ENCODE measurements at regions not wholly inside any gene's neighbourhood (a gene's known extent, or its start where the extent isn't known, plus 50 kb on each side); places are given as distances from the start of the nearest gene placed in this dataset.

DNA sequence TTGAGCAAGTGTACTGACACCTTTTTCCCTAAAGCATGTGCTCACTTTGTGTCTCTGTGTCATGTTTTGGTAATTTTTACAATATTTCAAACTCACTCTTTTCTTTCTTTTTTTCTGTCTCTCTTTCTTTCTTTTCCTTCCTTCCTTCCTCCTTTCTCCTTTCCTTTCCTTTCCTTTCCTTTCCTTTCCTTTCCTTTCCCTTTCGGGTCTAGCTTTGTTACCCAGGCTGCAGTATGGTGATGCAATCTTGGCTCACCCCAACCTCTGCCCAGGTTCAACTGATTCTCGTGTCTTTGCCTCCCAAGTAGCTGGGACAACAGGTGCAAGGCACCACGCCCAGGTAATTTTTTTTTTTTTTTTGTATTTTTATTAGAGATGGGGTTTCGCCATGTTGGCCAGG, 60.4 kb upstream of the TINAGL1 start:
- FAIRE-seq (no peak), DNase-seq (ENCODE audit: low read depth, low spot score) (no peak)
- Histone ChIP-seq H3K4me3 (replicated peaks in 1 of 3; ENCODE audit: insufficient read depth in 1 of 3, low read depth in 1 of 3, low read length in 3 of 3) (no peak overlapping the region), H3K4me2 (ENCODE audit: insufficient read depth, low read length) (no peak overlapping the region), H3K36me3 (ENCODE audit: control insufficient read depth in 2 of 2, extremely low read depth in 1 of 2, insufficient read depth in 2 of 2, low read length in 2 of 2) (no peaks in the 10 kb centered on the region), H3K79me2 (ENCODE audit: control insufficient read depth, insufficient read depth, low read length) (no peaks in the 10 kb centered on the region), H4K20me1 (replicated peaks; ENCODE audit: control insufficient read depth, extremely low read depth, insufficient read depth, low read length) (no peaks in the 10 kb centered on the region), H3K27ac (ENCODE audit: insufficient read depth, low read depth, low read length) (no peak overlapping the region), H3K9ac (replicated peaks; ENCODE audit: extremely low read depth, insufficient read depth, low read length) (no peak overlapping the region), H3K27me3 (ENCODE audit: control insufficient read depth in 2 of 2, insufficient read depth in 2 of 2, low read length in 2 of 2) (peaks cover 0 to 6% of the 10 kb centered on the region in 2 experiments), H2AFZ (ENCODE audit: low read depth, low read length) (no peak overlapping the region), H3K9me3 (replicated peaks; ENCODE audit: control insufficient read depth, insufficient read depth, low read length) (no peaks in the 10 kb centered on the region), H3K4me1 (ENCODE audit: control insufficient read depth, extremely low read depth, insufficient read depth, low read length) (no peaks in the 10 kb centered on the region), H3K9me1 (replicated peaks; ENCODE audit: control insufficient read depth, extremely low read depth, insufficient read depth, low read length) (no peaks in the 10 kb centered on the region)
- no TSS peak for BruUV-seq (replicated peaks)
- dilution Hi-C loops (cut with MboI; ENCODE audit: extremely low pct_ligation_motif_present, low sequenced_read_pairs): no loop called here
- CTCF ChIA-PET: no interaction called here
- TF ChIP-seq POLR2A (IDR thresholded peaks at IDR 0.05; ENCODE audit: low read depth, low read length): no peak
- TF ChIP-seq MYC (IDR thresholded peaks at IDR 0.05; ENCODE audit: low read depth, low read length): no peak
- TF ChIP-seq JUN (IDR thresholded peaks at IDR 0.05; ENCODE audit: borderline replicate concordance, insufficient read depth, insufficient read length, low read depth): no peak
- TF ChIP-seq, protein P1, sequence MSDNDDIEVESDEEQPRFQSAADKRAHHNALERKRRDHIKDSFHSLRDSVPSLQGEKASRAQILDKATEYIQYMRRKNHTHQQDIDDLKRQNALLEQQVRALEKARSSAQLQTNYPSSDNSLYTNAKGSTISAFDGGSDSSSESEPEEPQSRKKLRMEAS (IDR thresholded peaks at IDR 0.05; ENCODE audit: insufficient read depth, insufficient read length): no peak
- no peak for TF ChIP-seq FOS (IDR thresholded peaks at IDR 0.05; ENCODE audit: borderline replicate concordance, insufficient read depth, low read length)
- no peak for TF ChIP-seq GATA2 (IDR thresholded peaks at IDR 0.05; ENCODE audit: insufficient read depth, insufficient read length, low read depth, low read length)
- TF ChIP-seq, protein P2, sequence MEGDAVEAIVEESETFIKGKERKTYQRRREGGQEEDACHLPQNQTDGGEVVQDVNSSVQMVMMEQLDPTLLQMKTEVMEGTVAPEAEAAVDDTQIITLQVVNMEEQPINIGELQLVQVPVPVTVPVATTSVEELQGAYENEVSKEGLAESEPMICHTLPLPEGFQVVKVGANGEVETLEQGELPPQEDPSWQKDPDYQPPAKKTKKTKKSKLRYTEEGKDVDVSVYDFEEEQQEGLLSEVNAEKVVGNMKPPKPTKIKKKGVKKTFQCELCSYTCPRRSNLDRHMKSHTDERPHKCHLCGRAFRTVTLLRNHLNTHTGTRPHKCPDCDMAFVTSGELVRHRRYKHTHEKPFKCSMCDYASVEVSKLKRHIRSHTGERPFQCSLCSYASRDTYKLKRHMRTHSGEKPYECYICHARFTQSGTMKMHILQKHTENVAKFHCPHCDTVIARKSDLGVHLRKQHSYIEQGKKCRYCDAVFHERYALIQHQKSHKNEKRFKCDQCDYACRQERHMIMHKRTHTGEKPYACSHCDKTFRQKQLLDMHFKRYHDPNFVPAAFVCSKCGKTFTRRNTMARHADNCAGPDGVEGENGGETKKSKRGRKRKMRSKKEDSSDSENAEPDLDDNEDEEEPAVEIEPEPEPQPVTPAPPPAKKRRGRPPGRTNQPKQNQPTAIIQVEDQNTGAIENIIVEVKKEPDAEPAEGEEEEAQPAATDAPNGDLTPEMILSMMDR (IDR thresholded peaks at IDR 0.05; ENCODE audit: extremely low read depth in 1 of 2, insufficient read depth in 1 of 2, low read depth in 1 of 2, low read length in 2 of 2): no peak
- no peak for TF ChIP-seq POLR2AphosphoS5 (IDR thresholded peaks at IDR 0.05; ENCODE audit: insufficient read depth, low read depth, low read length)
- no peak for TF ChIP-seq EZH2 (IDR thresholded peaks at IDR 0.05; ENCODE audit: borderline replicate concordance, low read depth, low read length, severe bottlenecking)
- intact Hi-C loops (cut with micrococcal nuclease): no loop called here
- POLR2A ChIA-PET: no interaction called here
